GM06990 (cell line): ENCODE measurements at regions not wholly inside any gene's neighbourhood (a gene's known extent, or its start where the extent isn't known, plus 50 kb on each side); places are given as distances from the start of the nearest gene placed in this dataset.
A peak's percentile ranks its signal among the peaks of the same experiment; 100 is the strongest.

Experiments used
- DNase-seq: peaks from one replicate; pipeline ENCODE4 v3.0.0-alpha.2; 2011; ENCODE audit not compliant: insufficient read length; ENCODE audit errors: extremely low read depth
- H3K27me3 ChIP-seq: replicated peaks from 2 replicates; pipeline ENCODE4 v1.6.0; 2011; ENCODE audit warnings: low read length; ENCODE audit not compliant: control insufficient read depth, insufficient read depth
- H3K36me3 ChIP-seq: 2 replicates; pipeline ENCODE4 v1.5.1; 2011; ENCODE audit warnings: low read length; ENCODE audit not compliant: control insufficient read depth, insufficient read depth
- H3K4me3 ChIP-seq: replicated peaks from 2 replicates; pipeline ENCODE4 v1.5.1; 2011; ENCODE audit warnings: low read depth, mild to moderate bottlenecking, control low read depth, low read length
- TF ChIP-seq, protein P1 (sequence below): IDR thresholded peaks from 2 replicates; pipeline ENCODE4 v1.5.1; 2011; ENCODE audit warnings: low read length, control low read depth, mild to moderate bottlenecking, inconsistent platforms; ENCODE audit not compliant: insufficient read depth, poor library complexity, severe bottlenecking

DNA sequence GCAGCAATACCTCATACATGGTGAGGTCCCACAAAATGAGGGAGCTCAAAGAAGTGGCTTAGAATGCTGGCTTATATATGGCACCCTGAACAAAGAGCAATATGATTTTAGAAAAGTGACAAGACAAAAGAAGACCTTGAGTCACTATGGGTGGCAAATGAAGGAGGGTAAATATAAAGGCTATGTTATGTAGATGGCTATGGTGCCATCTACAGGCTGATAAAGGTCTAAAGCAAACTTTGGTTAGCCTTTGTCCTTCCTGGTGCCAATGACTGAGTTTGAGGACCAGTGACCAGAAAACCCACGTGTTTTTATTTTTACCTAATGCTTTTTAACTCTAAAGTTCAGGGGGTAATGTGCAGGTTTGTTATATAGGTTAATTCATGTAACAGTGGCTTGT is 151.8 kb downstream of the CCNG2 start:
- no peaks in the 10 kb centered on the region for H3K36me3 ChIP-seq
- H3K4me3 ChIP-seq = no peak overlapping the region
- DNase-seq = no peak
- H3K27me3 ChIP-seq = no peaks in the 10 kb centered on the region; the same call in none of the 2 replicates
- TF ChIP-seq, protein P1, sequence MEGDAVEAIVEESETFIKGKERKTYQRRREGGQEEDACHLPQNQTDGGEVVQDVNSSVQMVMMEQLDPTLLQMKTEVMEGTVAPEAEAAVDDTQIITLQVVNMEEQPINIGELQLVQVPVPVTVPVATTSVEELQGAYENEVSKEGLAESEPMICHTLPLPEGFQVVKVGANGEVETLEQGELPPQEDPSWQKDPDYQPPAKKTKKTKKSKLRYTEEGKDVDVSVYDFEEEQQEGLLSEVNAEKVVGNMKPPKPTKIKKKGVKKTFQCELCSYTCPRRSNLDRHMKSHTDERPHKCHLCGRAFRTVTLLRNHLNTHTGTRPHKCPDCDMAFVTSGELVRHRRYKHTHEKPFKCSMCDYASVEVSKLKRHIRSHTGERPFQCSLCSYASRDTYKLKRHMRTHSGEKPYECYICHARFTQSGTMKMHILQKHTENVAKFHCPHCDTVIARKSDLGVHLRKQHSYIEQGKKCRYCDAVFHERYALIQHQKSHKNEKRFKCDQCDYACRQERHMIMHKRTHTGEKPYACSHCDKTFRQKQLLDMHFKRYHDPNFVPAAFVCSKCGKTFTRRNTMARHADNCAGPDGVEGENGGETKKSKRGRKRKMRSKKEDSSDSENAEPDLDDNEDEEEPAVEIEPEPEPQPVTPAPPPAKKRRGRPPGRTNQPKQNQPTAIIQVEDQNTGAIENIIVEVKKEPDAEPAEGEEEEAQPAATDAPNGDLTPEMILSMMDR = peak; percentile 47

DNA sequence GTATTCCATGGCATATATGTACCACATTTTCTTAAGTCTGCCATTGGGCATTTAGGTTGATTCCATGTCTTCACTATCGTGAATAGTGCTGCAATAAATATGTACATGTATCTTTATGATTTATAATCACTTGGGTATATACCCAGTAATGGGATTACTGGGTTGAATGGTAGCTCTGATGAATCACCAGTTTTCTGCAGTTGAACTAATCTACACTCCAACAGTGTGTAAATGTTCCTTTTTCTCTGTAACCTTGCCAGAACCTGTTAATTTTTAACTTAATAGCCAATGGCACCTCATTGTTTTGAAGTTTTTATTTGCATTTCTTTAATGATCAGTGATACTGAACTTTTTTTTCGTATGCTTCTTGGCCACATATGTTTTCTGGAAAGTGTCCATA is 152.5 kb downstream of the CCNG2 start:
- Histone ChIP-seq H3K27me3 (no peaks in the 10 kb centered on the region; the same call in none of the 2 replicates), H3K36me3 (no peaks in the 10 kb centered on the region)
- TF ChIP-seq, protein P1 = no peak

DNA sequence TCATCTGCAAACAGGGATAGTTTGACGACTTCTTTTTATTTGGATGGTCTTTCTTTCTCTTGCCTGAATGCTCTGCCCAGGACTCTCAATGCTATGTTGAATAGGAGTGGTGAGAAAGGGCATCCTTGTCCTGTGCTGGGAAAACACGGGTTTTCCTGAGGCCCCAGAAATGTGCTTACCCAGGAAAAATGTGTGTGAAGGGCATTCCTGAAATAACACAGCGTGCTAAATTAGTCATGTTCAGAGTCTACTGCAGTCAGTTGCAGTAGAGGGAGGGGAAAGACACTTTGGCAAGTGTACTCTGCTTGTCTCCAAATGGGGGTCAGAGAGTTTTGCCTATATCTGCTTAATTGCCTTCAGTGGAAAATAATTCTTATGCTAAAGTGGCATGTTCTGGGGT is 153.9 kb downstream of the CCNG2 start:
- Histone ChIP-seq H3K36me3 (no peaks in the 10 kb centered on the region), H3K27me3 (no peaks in the 10 kb centered on the region; the same call in none of the 2 replicates), H3K4me3 (no peak overlapping the region)
- TF ChIP-seq, protein P1 = no peak
- DNase-seq = no peak

More for the DNA sequence above, 152.5 kb downstream of the CCNG2 start:
- H3K4me3 ChIP-seq = no peak overlapping the region
- DNase-seq = no peak

DNA sequence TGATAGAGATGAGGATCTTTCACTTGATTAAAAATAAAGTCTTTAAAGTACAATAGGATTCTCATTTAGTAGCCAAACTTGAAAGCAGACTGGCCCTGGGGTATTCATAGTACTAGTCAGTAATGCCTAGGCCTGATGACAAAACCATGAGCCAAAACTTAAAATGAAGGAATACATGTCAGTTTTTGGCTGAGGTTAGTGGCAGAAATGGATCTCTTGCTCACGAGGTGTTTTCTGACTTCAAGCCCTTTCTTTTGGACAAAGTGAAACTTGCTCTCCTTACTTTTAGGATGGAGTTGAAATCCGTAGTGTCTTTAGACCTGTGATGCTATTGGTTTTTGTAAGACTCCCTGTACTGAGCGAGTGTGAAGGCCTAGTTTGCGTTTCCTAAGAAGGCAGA is 157.7 kb downstream of the CCNG2 start:
- no peaks in the 10 kb centered on the region for H3K36me3 ChIP-seq
- H3K27me3 ChIP-seq = no peaks in the 10 kb centered on the region; the same call in none of the 2 replicates
- H3K4me3 ChIP-seq = no peak overlapping the region
- no peak for DNase-seq
- TF ChIP-seq, protein P1 = no peak

DNA sequence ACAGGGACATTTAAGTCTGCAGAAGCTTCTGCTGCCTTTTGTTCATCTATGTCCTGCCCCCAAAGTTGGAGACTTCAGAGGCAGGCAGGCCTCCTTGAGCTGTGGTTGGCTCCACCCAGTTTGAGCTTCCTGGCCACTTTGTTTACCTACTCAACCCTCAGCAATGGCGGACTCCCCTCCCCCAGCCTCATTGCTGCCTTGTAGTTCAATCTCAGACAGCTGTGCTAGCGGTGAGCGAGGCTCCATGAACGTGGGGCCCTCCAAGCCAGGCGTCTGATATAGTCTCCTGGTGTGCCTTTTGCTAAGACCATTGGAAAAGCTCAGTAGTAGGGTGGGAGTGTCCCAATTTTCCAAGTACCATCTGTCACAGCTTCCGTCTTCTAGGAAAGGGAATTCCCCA is 170.1 kb downstream of the CCNG2 start:
- H3K36me3 ChIP-seq = no peaks in the 10 kb centered on the region
- DNase-seq = no peak
- no peaks in the 10 kb centered on the region for H3K27me3 ChIP-seq
- H3K4me3 ChIP-seq = no peak overlapping the region
- TF ChIP-seq, protein P1 = no peak

DNA sequence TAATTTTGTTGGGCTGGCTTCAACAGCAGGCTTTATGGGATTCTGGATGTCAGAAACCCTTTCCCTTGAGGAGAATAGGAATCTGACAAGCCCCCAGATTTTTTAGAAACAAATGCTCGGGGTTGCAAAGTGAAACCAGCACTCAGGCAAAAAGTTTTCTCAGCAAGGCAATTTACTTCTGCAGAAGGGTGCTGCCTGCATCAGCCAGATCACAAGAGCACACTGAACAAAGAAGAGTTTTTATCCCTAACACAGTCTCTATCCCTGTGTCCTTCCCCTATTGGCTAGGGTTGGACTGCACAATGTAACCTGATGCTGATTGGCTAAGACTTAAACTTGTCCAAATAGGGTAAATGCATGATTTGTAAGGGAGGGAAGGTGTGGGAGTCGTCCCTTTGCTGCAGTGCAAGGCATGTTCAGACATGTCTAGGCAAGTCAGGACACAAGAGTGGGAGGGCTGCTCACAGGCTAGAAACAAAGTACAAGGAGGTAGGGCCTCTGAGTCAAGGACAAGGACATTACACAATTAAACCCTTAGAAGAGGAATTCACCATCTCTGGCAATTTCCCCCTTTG is 175.8 kb downstream of the CCNG2 start:
- H3K27me3 ChIP-seq = no peaks in the 10 kb centered on the region
- TF ChIP-seq, protein P1 = no peak
- no peak overlapping the region for H3K4me3 ChIP-seq
- H3K36me3 ChIP-seq = no peaks in the 10 kb centered on the region
- DNase-seq = no peak
